Endothelial cell of umbilical vein (primary cell): ENCODE measurements at regions not wholly inside any gene's neighbourhood (a gene's known extent, or its start where the extent isn't known, plus 50 kb on each side); places are given as distances from the start of the nearest gene placed in this dataset.

Experiments used
- BruUV-seq: library from RNA; stranded (reverse); fragments of 400-500 nt; replicated peaks from 2 replicates; lab custom pipeline; 2021; lab: Mats Ljungman, UMichigan
- CTCF ChIA-PET: fragments of 300-600, 350-600 bp; sonication (Branson Sonifier 250); formaldehyde crosslinking; loops from one replicate; lab custom pipeline; 2021; ENCODE audit warnings: antibody characterized with exemption, inconsistent platforms; lab: Charles Lee
- POLR2A ChIA-PET: fragments of 300-600, 350-600 bp; sonication (Branson Sonifier 250); formaldehyde crosslinking; loops from one replicate; lab custom pipeline; 2021; ENCODE audit warnings: antibody characterized with exemption, inconsistent platforms; lab: Charles Lee
- DNase-seq: peaks from one replicate; pipeline ENCODE4 v3.0.0-alpha.2; 2011; ENCODE audit warnings: low read depth, low spot score
- FAIRE-seq: peaks from 2 replicates; lab custom pipeline; 2011; peaks lifted over from hg19 to GRCh38; lab: Jason Lieb, UNC
- H2AFZ ChIP-seq: 2 replicates; pipeline ENCODE4 v1.6.0; 2012; ENCODE audit warnings: low read depth, low read length, control low read depth, inconsistent platforms
- H3K27ac ChIP-seq: 2 replicates; pipeline ENCODE4 v1.5.1; 2011; ENCODE audit warnings: low read depth, mild to moderate bottlenecking, control low read depth, low read length, moderate library complexity; ENCODE audit not compliant: insufficient read depth
- H3K27me3 ChIP-seq, 2 experiments: 2 replicates each; pipeline versions ENCODE4 v1.6.0 to v1.6.1; 2011; ENCODE audit warnings: low read length in 2 of 2, mixed read lengths in 1 of 2; ENCODE audit not compliant: control insufficient read depth in 2 of 2, insufficient read depth in 2 of 2
- H3K36me3 ChIP-seq, 2 experiments: 2 replicates in 1 of 2; 3 replicates in 1 of 2; pipeline ENCODE4 v1.5.1; 2011; ENCODE audit warnings: low read length in 2 of 2, mild to moderate bottlenecking in 1 of 2, moderate library complexity in 1 of 2; ENCODE audit not compliant: control insufficient read depth in 2 of 2, insufficient read depth in 2 of 2; ENCODE audit errors: extremely low read depth in 1 of 2
- H3K4me1 ChIP-seq: 3 replicates; pipeline ENCODE4 v1.5.1; 2011; ENCODE audit warnings: mild to moderate bottlenecking, low read length; ENCODE audit not compliant: control insufficient read depth, insufficient read depth; ENCODE audit errors: extremely low read depth
- H3K4me2 ChIP-seq: 2 replicates; pipeline ENCODE4 v1.6.1; 2011; ENCODE audit warnings: low read length, control low read depth, mixed read lengths; ENCODE audit not compliant: insufficient read depth
- H3K4me3 ChIP-seq, 3 experiments: fragments of 200-600 bp in 1 of 3; sonication (generic), shearing (Covaris generic) in 1 of 3; replicated peaks in 1 of 3; 2 replicates each; pipeline ENCODE4 v1.5.1; 2011 to 2016; ENCODE audit warnings: control low read depth in 3 of 3, low read length in 3 of 3, mild to moderate bottlenecking in 2 of 3, inconsistent platforms in 1 of 3, low read depth in 1 of 3, moderate library complexity in 1 of 3; ENCODE audit not compliant: insufficient read depth in 1 of 3
- H3K79me2 ChIP-seq: 2 replicates; pipeline ENCODE4 v1.6.0; 2012; ENCODE audit warnings: low read length, inconsistent platforms; ENCODE audit not compliant: control insufficient read depth, insufficient read depth
- H3K9ac ChIP-seq: replicated peaks from 2 replicates; pipeline ENCODE3; 2011; ENCODE audit warnings: low read length, control low read depth; ENCODE audit not compliant: insufficient read depth; ENCODE audit errors: extremely low read depth
- H3K9me1 ChIP-seq: replicated peaks from 3 replicates; pipeline ENCODE4 v1.6.0; 2011; ENCODE audit warnings: mild to moderate bottlenecking, low read length; ENCODE audit not compliant: control insufficient read depth, insufficient read depth; ENCODE audit errors: extremely low read depth
- H3K9me3 ChIP-seq: replicated peaks from 2 replicates; pipeline ENCODE4 v1.5.1; 2012; ENCODE audit warnings: low read length, inconsistent platforms; ENCODE audit not compliant: control insufficient read depth, insufficient read depth
- H4K20me1 ChIP-seq: replicated peaks from 2 replicates; pipeline ENCODE3; 2011; ENCODE audit warnings: mild to moderate bottlenecking, low read length; ENCODE audit not compliant: control insufficient read depth, insufficient read depth; ENCODE audit errors: extremely low read depth
- FOS ChIP-seq: IDR thresholded peaks from 2 replicates; pipeline ENCODE4 v1.6.1; 2011; ENCODE audit warnings: mild to moderate bottlenecking, low read length, moderate library complexity, borderline replicate concordance; ENCODE audit not compliant: insufficient read depth
- JUN ChIP-seq: IDR thresholded peaks from 2 replicates; pipeline ENCODE4 v1.6.1; 2011; ENCODE audit warnings: borderline replicate concordance, low read depth; ENCODE audit not compliant: insufficient read length, insufficient read depth
- MYC ChIP-seq: IDR thresholded peaks from one replicate; pipeline ENCODE4 v1.6.1; 2011; ENCODE audit warnings: mild to moderate bottlenecking, low read depth, low read length
- POLR2A ChIP-seq: IDR thresholded peaks from 2 replicates; pipeline ENCODE4 v1.6.1; 2012; ENCODE audit warnings: low read depth, mild to moderate bottlenecking, control low read depth, low read length
- POLR2AphosphoS5 ChIP-seq: IDR thresholded peaks from 2 replicates; pipeline ENCODE4 v1.6.1; 2012; ENCODE audit warnings: low read depth, mild to moderate bottlenecking, control low read depth, low read length, moderate library complexity; ENCODE audit not compliant: insufficient read depth
- dilution Hi-C: fragments of 300-500 bp; cut with MboI; formaldehyde crosslinking; loops from one replicate; pipeline ENCODE4 v1.15.0; 2019; ENCODE audit warnings: low sequenced_read_pairs; ENCODE audit not compliant: extremely low pct_ligation_motif_present
- intact Hi-C: fragments of 100-400 bp; cut with micrococcal nuclease; formaldehyde crosslinking; loops from one replicate; pipeline ENCODE4 v1.10.0; 2022
- TF ChIP-seq, protein P1 (sequence below), 2 donors: IDR thresholded peaks; 1 replicate in 1 of 2; 2 replicates in 1 of 2; pipeline ENCODE4 v1.5.1; 2011; ENCODE audit warnings: low read length in 2 of 2, mild to moderate bottlenecking in 2 of 2, moderate library complexity in 2 of 2, control low read depth in 1 of 2, inconsistent platforms in 1 of 2, low read depth in 1 of 2; ENCODE audit not compliant: insufficient read depth in 1 of 2; ENCODE audit errors: extremely low read depth in 1 of 2
- TF ChIP-seq, protein P2 (sequence below): IDR thresholded peaks from 2 replicates; pipeline ENCODE4 v1.6.1; 2011; ENCODE audit not compliant: insufficient read depth, insufficient read length

DNA sequence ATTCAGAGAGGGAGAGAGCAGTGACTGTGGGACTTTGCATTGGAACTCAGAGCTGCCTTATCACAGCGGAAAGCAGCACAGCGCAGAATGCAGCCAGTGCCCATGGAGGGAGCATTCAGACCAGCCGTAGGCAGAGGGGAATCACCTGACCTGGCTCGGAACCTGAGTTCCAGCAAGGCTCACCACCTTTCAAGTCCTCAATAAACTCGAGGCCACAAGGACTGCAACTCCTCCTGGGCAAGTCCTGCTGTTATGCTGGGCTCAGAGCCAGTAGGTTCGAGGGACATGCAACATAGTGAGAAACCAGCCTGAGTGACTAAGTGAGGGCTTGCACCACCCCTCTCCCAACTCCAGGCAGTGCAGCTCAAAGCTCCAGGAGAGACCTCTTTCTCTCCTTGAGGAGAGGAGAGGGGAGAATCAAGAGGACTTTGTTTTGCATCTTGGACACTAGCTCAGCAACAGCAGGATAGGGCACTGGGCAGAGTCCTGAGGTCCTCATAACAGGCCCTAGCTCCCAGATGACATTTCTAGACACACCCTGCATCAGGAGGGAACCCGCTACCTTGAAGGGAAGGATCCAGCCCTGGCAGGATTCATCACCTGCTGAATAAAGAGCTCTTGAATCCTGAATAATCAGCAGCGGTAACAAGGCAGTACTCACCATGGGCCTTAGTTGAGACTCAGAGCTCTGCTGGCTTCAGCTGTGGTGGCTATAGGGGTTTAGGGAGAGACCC, 136.8 kb upstream of the OTOS start:
- H3K36me3 ChIP-seq: no peaks in the 10 kb centered on the region
- H3K4me2 ChIP-seq: no peak overlapping the region
- ChIA-PET POLR2A (no interaction called here), CTCF (no interaction called here)
- no peaks in the 10 kb centered on the region for H4K20me1 ChIP-seq
- H3K4me3 ChIP-seq: no peak overlapping the region
- no peaks in the 10 kb centered on the region for H3K9me1 ChIP-seq
- intact Hi-C loops: no loop called here
- no peak overlapping the region for H2AFZ ChIP-seq
- H3K27me3 ChIP-seq: no peaks in the 10 kb centered on the region
- no peaks in the 10 kb centered on the region for H3K4me1 ChIP-seq
- dilution Hi-C loops: no loop called here
- H3K79me2 ChIP-seq: no peaks in the 10 kb centered on the region
- DNase-seq (no peak), FAIRE-seq (no peak)
- TF ChIP-seq JUN (no peak), FOS (no peak)
- TF ChIP-seq, protein P1, sequence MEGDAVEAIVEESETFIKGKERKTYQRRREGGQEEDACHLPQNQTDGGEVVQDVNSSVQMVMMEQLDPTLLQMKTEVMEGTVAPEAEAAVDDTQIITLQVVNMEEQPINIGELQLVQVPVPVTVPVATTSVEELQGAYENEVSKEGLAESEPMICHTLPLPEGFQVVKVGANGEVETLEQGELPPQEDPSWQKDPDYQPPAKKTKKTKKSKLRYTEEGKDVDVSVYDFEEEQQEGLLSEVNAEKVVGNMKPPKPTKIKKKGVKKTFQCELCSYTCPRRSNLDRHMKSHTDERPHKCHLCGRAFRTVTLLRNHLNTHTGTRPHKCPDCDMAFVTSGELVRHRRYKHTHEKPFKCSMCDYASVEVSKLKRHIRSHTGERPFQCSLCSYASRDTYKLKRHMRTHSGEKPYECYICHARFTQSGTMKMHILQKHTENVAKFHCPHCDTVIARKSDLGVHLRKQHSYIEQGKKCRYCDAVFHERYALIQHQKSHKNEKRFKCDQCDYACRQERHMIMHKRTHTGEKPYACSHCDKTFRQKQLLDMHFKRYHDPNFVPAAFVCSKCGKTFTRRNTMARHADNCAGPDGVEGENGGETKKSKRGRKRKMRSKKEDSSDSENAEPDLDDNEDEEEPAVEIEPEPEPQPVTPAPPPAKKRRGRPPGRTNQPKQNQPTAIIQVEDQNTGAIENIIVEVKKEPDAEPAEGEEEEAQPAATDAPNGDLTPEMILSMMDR (IDR thresholded peaks at IDR 0.05; ENCODE audit: extremely low read depth in 1 of 2, insufficient read depth in 1 of 2, low read depth in 1 of 2, low read length in 2 of 2): no peak
- BruUV-seq: no TSS peak
- H3K9me3 ChIP-seq: no peaks in the 10 kb centered on the region
- H3K27ac ChIP-seq: no peak overlapping the region
- H3K9ac ChIP-seq: no peak overlapping the region

DNA sequence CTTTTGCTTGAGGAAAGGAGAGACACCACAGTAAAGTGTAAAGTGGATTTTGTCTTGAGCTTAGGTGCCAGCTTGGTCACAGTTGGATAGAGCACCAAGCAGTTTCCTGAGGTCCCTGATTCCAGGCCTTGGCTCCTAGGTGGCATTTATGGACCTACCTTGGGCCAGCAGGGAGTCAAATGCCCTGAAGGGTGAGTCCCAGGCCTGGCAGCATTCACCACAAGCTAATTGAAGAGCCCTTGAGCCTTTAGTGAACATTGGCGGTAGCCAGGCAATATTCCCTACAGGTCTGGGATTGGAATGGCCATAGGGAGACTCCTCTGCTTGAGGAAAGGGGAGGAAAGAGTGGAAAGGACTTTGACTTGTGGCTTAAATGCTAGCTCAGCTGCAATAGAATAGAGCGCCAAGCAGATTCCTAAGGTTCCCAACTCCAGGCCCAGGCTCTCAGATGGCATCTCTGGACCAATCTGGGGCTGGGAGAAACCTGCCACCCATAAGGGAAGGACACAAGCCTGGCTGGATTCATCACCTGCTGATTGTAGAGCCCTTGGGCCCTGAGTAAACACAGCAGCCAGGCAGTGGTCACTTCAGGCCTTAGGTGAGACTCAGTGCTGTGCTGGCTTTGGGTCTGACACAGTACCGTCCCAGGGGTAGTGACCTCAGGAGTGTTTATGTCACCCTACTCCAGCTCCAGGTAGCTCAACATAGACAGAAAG, 137.5 kb upstream of the OTOS start:
- Histone ChIP-seq H3K9me3 (no peaks in the 10 kb centered on the region), H3K4me3 (no peak overlapping the region), H3K9ac (no peak overlapping the region), H3K79me2 (no peaks in the 10 kb centered on the region), H3K4me1 (no peaks in the 10 kb centered on the region), H4K20me1 (no peaks in the 10 kb centered on the region), H3K9me1 (no peaks in the 10 kb centered on the region), H3K27ac (no peak overlapping the region), H3K27me3 (no peaks in the 10 kb centered on the region), H2AFZ (no peak overlapping the region), H3K4me2 (no peak overlapping the region), H3K36me3 (no peaks in the 10 kb centered on the region)
- FAIRE-seq: no peak
- intact Hi-C loops: no loop called here
- dilution Hi-C loops: no loop called here
- TF ChIP-seq MYC: no peak
- TF ChIP-seq JUN: no peak
- TF ChIP-seq, protein P1 (IDR thresholded peaks at IDR 0.05; ENCODE audit: extremely low read depth in 1 of 2, insufficient read depth in 1 of 2, low read depth in 1 of 2, low read length in 2 of 2): no peak
- TF ChIP-seq POLR2AphosphoS5: no peak
- no peak for TF ChIP-seq FOS
- TF ChIP-seq, protein P2, sequence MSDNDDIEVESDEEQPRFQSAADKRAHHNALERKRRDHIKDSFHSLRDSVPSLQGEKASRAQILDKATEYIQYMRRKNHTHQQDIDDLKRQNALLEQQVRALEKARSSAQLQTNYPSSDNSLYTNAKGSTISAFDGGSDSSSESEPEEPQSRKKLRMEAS: no peak
- no peak for TF ChIP-seq POLR2A
- ChIA-PET POLR2A (no interaction called here), CTCF (no interaction called here)
- BruUV-seq: no TSS peak
- no peak for DNase-seq
